ENCODE measurements at regions not wholly inside any gene's neighbourhood (a gene's known extent, or its start where the extent isn't known, plus 50 kb on each side); places are given as distances from the start of the nearest gene placed in this dataset.

- H3K27ac Mint-ChIP-seq: no peak overlapping the region
- CTCF ChIA-PET: no interaction called here
- ATAC-seq (no peak), DNase-seq (no peak)
- POLR2A ChIA-PET: no interaction called here
- H3K4me3 Mint-ChIP-seq: no peak overlapping the region
- H3K9me3 Mint-ChIP-seq (ENCODE audit: insufficient read depth): no peaks in the 10 kb centered on the region
- peaks cover 3% of the 10 kb centered on the region for H3K27me3 Mint-ChIP-seq (ENCODE audit: low read depth)
- H3K36me3 Mint-ChIP-seq (ENCODE audit: low read depth): no peaks in the 10 kb centered on the region
- H3K4me1 Mint-ChIP-seq (ENCODE audit: low read depth): no peaks in the 10 kb centered on the region
These were observed 96.9 kb downstream of the RBFOX3 start for GRCh38 chr17:79513820-79514535.

DNA sequence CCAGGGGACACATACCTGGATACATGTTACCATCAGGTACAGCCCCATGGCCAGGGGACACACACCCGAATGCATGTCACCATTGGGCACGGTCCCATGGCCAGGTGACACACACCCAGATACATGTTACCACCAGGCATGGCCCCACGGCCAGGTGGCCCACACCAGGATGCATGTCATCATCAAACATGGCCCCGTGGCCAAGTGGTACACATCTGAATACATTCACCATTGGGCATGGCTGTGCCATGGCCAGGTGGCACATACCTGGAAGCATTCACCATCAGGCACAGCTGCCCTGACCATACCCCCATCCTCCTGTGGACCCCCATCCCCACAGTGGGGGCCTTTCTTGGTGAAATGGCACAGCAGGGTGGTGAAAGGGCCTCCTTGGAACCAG lies 97.6 kb downstream of the RBFOX3 start:
- Mint-ChIP-seq H3K36me3 (ENCODE audit: low read depth) (no peaks in the 10 kb centered on the region), H3K27ac (no peak overlapping the region), H3K27me3 (ENCODE audit: low read depth) (peaks cover 3% of the 10 kb centered on the region), H3K4me3 (no peak overlapping the region), H3K4me1 (ENCODE audit: low read depth) (no peaks in the 10 kb centered on the region), H3K9me3 (ENCODE audit: insufficient read depth) (no peaks in the 10 kb centered on the region)
- no peak for ATAC-seq
- DNase-seq: no peak
- CTCF ChIA-PET: no interaction called here
- POLR2A ChIA-PET: no interaction called here

DNA sequence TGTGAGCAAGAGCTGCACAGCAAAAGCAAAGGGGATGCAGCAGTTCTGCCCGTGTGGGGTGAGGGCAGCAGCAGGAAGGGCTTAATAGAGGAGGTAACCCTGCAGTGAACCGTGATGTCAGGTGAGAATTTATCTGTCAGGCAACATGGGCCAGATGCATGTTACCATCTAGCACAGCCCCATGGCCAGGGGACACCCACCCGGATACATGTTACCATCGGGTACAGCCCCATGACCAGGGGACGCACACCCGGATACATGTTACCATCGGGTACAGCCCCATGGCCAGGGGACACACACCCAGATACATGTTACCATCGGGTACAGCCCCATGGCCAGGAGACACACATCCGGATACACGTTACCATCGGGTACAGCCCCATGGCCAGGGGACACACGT lies 99.4 kb downstream of the RBFOX3 start:
- ChIA-PET POLR2A (no interaction called here), CTCF (no interaction called here)
- Mint-ChIP-seq H3K27me3 (ENCODE audit: low read depth) (peaks cover 3% of the 10 kb centered on the region), H3K4me3 (no peak overlapping the region), H3K27ac (no peak overlapping the region), H3K9me3 (ENCODE audit: insufficient read depth) (no peaks in the 10 kb centered on the region), H3K4me1 (ENCODE audit: low read depth) (no peaks in the 10 kb centered on the region), H3K36me3 (ENCODE audit: low read depth) (no peaks in the 10 kb centered on the region)
- DNase-seq (no peak), ATAC-seq (no peak)

GRCh38 chr17:79510071-79510470 lies 100.8 kb downstream of the RBFOX3 start:
- ChIA-PET CTCF (no interaction called here), POLR2A (no interaction called here)
- Mint-ChIP-seq H3K36me3 (ENCODE audit: low read depth) (no peaks in the 10 kb centered on the region), H3K9me3 (ENCODE audit: insufficient read depth) (no peaks in the 10 kb centered on the region), H3K4me3 (no peak overlapping the region), H3K27ac (no peak overlapping the region), H3K4me1 (ENCODE audit: low read depth) (no peaks in the 10 kb centered on the region), H3K27me3 (ENCODE audit: low read depth) (no peaks in the 10 kb centered on the region)
- DNase-seq (no peak), ATAC-seq (no peak)

DNA sequence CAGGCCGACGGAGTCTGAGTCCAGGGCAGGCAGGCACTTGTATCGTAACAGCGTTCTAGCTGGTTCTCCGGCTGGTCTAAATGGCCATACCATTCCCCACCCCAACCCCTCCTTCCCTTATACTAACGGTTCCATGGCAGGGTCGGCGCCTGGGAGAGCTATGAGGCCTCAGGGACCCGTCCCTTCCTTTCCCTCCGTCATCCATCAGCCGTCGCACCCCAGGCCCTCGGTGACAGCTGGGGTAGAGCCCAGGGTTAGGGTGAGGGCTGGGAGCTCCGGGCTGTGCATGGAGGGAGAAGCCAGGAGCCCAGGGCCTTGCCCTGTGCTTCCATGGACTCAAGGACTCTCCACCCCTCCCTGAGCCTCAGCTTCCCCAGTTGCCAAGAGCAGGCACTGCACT lies 101.4 kb downstream of the RBFOX3 start:
- ChIA-PET CTCF (no interaction called here), POLR2A (no interaction called here)
- Mint-ChIP-seq H3K4me3 (no peak overlapping the region), H3K27me3 (ENCODE audit: low read depth) (no peaks in the 10 kb centered on the region), H3K9me3 (ENCODE audit: insufficient read depth) (no peaks in the 10 kb centered on the region), H3K27ac (no peak overlapping the region), H3K4me1 (ENCODE audit: low read depth) (no peaks in the 10 kb centered on the region), H3K36me3 (ENCODE audit: low read depth) (no peaks in the 10 kb centered on the region)
- DNase-seq (no peak), ATAC-seq (no peak)

DNA sequence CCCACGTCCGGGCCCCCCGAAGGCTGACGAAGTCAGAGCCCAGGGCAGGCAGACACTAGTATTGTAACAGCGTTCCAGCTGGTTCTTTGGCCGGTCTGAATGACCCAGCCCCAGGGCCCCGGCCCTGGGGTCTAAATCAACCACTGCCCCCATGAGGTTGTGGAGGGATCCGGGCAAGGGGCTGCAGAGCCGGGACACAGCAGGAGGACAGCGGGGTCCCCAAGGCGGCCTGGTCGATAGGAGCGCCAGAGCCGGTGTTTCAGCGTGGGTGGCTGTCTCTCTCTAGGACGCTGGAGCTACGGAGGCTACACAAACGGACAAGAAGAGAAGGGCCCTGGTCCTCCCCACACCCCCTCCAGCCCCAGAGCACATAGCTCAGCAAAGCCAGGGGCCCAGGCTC lies 101.8 kb downstream of the RBFOX3 start:
- Mint-ChIP-seq H3K4me1 (ENCODE audit: low read depth) (no peaks in the 10 kb centered on the region), H3K27ac (no peak overlapping the region), H3K9me3 (ENCODE audit: insufficient read depth) (no peaks in the 10 kb centered on the region), H3K27me3 (ENCODE audit: low read depth) (no peaks in the 10 kb centered on the region), H3K4me3 (no peak overlapping the region), H3K36me3 (ENCODE audit: low read depth) (no peaks in the 10 kb centered on the region)
- ATAC-seq: no peak
- no peak for DNase-seq
- POLR2A ChIA-PET: no interaction called here
- CTCF ChIA-PET: no interaction called here

- no peak for DNase-seq
- no peaks in the 10 kb centered on the region for H3K9me3 Mint-ChIP-seq (ENCODE audit: insufficient read depth)
- no peaks in the 10 kb centered on the region for H3K4me1 Mint-ChIP-seq (ENCODE audit: low read depth)
- no peaks in the 10 kb centered on the region for H3K36me3 Mint-ChIP-seq (ENCODE audit: low read depth)
- H3K4me3 Mint-ChIP-seq: no peak overlapping the region
- POLR2A ChIA-PET: no interaction called here
- CTCF ChIA-PET: no interaction called here
- ATAC-seq: no peak
- H3K27ac Mint-ChIP-seq: no peak overlapping the region
- no peaks in the 10 kb centered on the region for H3K27me3 Mint-ChIP-seq (ENCODE audit: low read depth)
These were observed 102.5 kb downstream of the RBFOX3 start for GRCh38 chr17:79508291-79508716.

DNA sequence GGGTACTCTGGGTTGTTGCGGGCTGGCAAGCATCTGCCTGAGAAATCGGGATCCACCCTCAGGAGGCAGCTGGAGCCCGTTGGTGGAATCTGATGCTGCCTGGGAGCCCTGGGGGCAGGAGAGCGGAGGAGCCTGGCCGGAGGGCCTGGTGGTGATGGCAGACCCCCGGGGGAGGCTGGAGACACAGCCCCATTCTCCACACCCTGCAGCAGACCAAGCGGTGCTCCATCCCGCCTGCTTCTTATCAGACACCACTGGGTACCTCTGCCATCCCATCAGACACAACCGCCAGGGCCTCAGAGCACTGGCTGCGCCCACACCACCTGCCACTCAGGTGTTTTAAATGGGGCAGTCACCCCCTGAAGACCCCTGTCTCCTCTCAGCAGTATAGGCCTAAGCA lies 103.9 kb downstream of the RBFOX3 start:
- H3K4me3 Mint-ChIP-seq: no peak overlapping the region
- H3K36me3 Mint-ChIP-seq (ENCODE audit: low read depth): no peaks in the 10 kb centered on the region
- H3K4me1 Mint-ChIP-seq (ENCODE audit: low read depth): no peaks in the 10 kb centered on the region
- DNase-seq: no peak
- H3K27me3 Mint-ChIP-seq (ENCODE audit: low read depth): peaks cover 2% of the 10 kb centered on the region
- no peak overlapping the region for H3K27ac Mint-ChIP-seq
- no peaks in the 10 kb centered on the region for H3K9me3 Mint-ChIP-seq (ENCODE audit: insufficient read depth)
- no peak for ATAC-seq
- CTCF ChIA-PET: no interaction called here
- POLR2A ChIA-PET: interaction anchor here (0.6 kb wide), 1 partner anchor 584 kb away, joined by 3 read pairs; no protein-coding TSS in a partner anchor

- Mint-ChIP-seq H3K4me1 (ENCODE audit: low read depth) (no peaks in the 10 kb centered on the region), H3K27me3 (ENCODE audit: low read depth) (peaks cover 5% of the 10 kb centered on the region), H3K27ac (no peak overlapping the region), H3K9me3 (ENCODE audit: insufficient read depth) (no peaks in the 10 kb centered on the region), H3K36me3 (ENCODE audit: low read depth) (no peaks in the 10 kb centered on the region), H3K4me3 (no peak overlapping the region)
- ChIA-PET POLR2A (interaction anchor here (0.6 kb wide), 1 partner anchor 585 kb away, joined by 3 read pairs; no protein-coding TSS in a partner anchor), CTCF (no interaction called here)
- ATAC-seq (no peak), DNase-seq (no peak)
These were observed 104.5 kb downstream of the RBFOX3 start for GRCh38 chr17:79506150-79506870.

DNA sequence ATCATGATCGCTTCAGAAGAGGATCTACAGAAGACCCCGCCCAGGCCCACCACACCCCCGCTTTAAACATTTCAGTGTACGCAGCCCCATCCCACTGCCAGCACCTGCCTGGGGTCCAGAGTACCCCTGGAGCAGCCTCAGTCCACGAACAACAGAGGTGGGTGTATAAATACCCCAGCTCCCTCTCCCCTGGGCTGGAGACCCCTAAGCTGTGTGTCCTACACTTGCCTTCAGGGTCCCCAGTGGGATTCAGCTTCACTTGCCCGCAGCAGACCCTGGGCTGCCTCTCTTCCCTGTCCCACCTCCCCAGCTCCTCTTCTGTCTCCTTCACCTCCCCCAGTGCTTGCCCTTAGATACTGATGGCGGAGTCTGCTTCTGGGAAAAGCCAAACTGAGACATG lies 105.7 kb downstream of the RBFOX3 start:
- H3K27ac Mint-ChIP-seq: no peak overlapping the region
- CTCF ChIA-PET: no interaction called here
- POLR2A ChIA-PET: no interaction called here
- no peak overlapping the region for H3K4me3 Mint-ChIP-seq
- peaks cover 5% of the 10 kb centered on the region for H3K27me3 Mint-ChIP-seq (ENCODE audit: low read depth)
- no peaks in the 10 kb centered on the region for H3K4me1 Mint-ChIP-seq (ENCODE audit: low read depth)
- DNase-seq: no peak
- ATAC-seq: no peak
- no peaks in the 10 kb centered on the region for H3K36me3 Mint-ChIP-seq (ENCODE audit: low read depth)
- no peaks in the 10 kb centered on the region for H3K9me3 Mint-ChIP-seq (ENCODE audit: insufficient read depth)

GRCh38 chr17:79504181-79504605 lies 106.7 kb downstream of the RBFOX3 start:
- H3K4me3 Mint-ChIP-seq: no peak overlapping the region
- no peak for DNase-seq
- H3K36me3 Mint-ChIP-seq (ENCODE audit: low read depth): no peaks in the 10 kb centered on the region
- peaks cover 5% of the 10 kb centered on the region for H3K27me3 Mint-ChIP-seq (ENCODE audit: low read depth)
- H3K4me1 Mint-ChIP-seq (ENCODE audit: low read depth): no peaks in the 10 kb centered on the region
- H3K27ac Mint-ChIP-seq: no peak overlapping the region
- no peaks in the 10 kb centered on the region for H3K9me3 Mint-ChIP-seq (ENCODE audit: insufficient read depth)
- CTCF ChIA-PET: no interaction called here
- ATAC-seq: no peak
- POLR2A ChIA-PET: no interaction called here

DNA sequence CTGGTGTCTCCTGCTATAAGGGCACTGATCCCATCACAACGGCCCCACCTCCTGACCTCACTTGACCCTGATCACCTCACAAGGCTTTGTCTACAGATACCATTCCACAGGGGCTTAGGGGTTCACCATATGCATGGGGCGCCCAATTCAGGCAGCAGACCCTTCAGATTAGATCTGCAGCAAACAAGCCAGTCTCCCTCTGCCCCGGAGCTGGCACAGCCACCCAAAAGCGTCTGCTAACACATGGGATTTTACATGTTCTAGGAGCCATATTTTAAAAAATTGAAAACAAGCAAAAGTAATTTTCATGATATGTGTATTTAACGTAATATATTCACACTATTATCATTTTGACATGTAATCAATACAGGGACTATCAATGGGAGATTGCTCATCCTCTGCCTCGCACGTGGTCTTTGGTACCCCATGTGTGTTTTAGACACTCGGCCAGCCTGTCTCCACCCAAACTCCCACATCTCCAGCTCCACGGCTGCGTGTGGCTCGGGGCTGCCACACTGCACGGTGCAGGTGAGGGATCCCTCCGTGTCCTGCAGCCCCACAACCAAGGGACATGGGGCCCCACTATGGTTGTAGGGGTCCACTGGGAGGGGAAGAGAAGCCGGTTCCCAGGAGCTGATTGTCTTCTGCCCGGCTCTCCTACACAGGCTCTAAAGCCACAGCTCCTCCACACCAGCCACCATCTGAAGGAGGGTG lies 107.6 kb downstream of the RBFOX3 start:
- peaks cover 5% of the 10 kb centered on the region for H3K27me3 Mint-ChIP-seq (ENCODE audit: low read depth)
- H3K36me3 Mint-ChIP-seq (ENCODE audit: low read depth): no peaks in the 10 kb centered on the region
- POLR2A ChIA-PET: no interaction called here
- ATAC-seq: no peak
- no peak overlapping the region for H3K4me3 Mint-ChIP-seq
- no peaks in the 10 kb centered on the region for H3K9me3 Mint-ChIP-seq (ENCODE audit: insufficient read depth)
- no peaks in the 10 kb centered on the region for H3K4me1 Mint-ChIP-seq (ENCODE audit: low read depth)
- CTCF ChIA-PET: no interaction called here
- DNase-seq: no peak
- no peak overlapping the region for H3K27ac Mint-ChIP-seq

All from activated CD8-positive, alpha-beta T cell treated with anti-CD3 and anti-CD28 coated beads, Interleukin-2, amount 10 ng/mL, durations not matched to agents 7 days and 5 days (primary cell).